ENCODE measurements at regions not wholly inside any gene's neighbourhood (a gene's known extent, or its start where the extent isn't known, plus 50 kb on each side); places are given as distances from the start of the nearest gene placed in this dataset.

- DNase-seq (ENCODE audit: low read depth), result no peak
Observed at GRCh38 chr18:41231681-41232080, 723.4 kb upstream of the PIK3C3 start.

- no peak for DNase-seq (ENCODE audit: low read depth)
Observed at GRCh38 chr18:41227993-41228392, 727.0 kb upstream of the PIK3C3 start.

DNA sequence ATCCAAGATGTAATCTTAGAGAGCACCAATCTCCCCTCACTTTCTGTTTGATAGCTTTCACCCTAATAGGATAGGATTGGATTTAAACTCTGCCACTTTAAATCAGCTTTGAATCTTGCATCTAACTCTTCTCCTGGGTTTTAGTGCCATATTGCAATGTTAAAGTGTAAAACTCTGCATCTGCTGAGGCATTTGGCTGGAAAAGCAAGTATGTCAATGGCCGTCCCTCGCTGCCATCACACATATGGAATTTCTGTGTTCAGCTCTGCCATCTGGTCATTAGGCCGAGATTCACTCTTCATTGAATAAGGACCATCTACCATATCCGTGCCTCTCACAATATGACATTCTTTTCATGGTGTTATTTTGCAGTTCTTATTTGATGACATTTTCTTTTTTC, 728.1 kb upstream of the PIK3C3 start:
- no peak for DNase-seq (ENCODE audit: low read depth)

DNA sequence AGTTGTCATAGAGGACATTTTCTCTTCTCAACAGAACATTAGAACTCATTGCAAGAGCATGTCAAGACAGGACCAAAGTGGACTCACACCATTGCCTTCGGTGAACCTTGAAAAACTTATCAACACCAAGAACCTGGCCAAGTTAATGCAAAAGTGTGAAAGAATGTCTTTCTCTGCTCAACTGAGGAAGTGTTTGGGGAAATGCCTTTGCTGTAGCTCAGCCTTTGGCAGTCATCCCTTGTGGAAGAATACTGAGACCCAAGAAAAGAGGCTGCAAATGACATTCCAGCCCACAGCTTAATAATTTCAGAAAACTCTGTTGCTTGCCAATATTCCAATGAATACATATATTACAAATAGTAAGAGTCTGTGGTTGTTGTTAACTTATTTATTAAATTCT, 728.8 kb upstream of the PIK3C3 start:
- no peak for DNase-seq (ENCODE audit: low read depth)

DNA sequence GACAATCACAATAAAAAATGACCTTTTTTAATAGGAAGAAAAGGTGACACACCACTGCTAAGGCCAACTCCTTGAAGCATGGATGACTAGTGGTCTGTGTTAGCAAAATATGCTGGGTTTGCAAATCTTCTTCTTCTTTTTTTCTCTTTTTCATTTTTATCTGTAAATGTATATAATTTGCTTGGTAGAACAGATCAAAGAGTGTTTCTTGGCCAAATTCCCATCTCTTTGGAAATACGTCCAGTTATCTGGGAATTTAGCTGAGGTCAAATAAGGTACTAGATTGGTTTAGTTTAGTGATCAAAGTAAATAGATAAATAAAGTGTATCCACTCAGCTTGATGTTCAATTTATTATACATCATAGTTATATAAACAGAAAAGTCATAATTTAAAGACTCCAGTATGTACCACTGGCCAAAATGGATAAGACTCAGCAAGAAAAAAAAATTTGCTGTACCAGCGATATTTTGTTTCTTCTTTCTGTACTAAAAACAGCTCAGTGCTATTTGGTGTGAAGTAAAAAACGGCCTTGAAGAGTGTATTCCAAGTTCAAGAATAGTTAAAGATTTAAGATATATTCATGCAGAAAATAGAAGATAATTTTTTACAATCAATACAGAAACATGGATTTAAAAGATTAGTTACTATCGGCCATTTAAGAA, 738.6 kb upstream of the PIK3C3 start:
- DNase-seq (ENCODE audit: low read depth), result no peak

- no peak for DNase-seq (ENCODE audit: low read depth)
Observed at GRCh38 chr18:41207706-41208105, 747.3 kb upstream of the PIK3C3 start.

DNA sequence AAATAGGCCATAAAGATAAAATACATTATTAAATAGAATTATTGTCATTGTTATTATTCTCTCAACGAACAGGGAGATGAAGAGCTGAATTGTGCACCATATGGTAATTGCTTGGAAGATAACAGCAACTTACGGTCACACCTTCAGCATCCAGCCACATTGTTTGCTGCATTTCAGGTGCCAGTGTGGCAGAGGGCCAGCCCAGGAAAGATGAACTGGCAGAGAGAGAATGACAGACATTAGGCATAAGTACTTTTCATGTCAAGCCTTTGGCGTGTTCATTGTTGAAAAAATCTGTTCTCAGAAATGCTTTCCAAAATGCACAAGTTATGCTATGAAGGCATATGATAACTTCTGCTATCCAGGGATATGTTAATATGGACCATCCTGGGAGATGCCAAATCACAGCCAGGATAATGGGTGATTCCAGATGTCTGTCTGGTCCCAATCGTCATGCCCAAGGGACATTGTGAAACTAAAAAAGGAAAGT, 748.6 kb upstream of the PIK3C3 start:
- no peak for DNase-seq (ENCODE audit: low read depth)

DNA sequence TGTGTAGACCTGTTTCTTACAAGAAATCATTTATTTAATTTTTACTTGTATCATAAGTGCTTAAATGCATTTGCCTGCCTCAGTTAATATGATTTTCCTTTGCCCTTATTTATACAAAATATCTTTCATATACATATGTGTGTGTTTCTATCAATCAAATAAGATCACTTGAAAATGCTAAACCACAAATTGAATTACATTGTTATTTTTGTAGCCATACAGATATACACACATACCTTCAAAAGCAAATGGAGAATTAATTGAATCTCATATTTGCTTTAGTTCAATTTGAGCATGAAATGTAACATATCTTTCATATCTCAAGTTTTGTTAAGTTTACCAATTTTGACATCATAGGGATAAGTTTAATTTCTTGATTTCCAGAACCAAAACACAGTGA, 755.8 kb upstream of the PIK3C3 start:
- no peak for DNase-seq (ENCODE audit: low read depth)

DNA sequence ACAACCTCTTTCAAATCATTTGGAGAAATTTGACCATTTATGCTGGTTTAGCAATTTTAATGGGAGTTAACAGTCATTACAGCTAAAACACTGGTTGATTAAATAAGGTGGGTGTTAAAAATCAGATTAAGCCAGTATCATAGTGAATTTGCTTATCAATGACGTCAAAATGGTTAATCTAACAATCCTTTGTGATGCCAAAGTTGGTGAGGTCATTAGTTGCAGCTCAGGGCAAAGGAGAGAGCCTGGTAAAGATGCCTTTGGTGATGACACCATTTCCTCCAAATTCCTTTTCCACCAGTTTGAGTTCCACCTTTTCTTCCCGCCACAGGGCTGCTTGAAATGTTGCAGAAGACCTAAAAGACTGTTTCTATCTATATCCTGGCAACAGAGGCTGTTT, 757.1 kb upstream of the PIK3C3 start:
- no peak for DNase-seq (ENCODE audit: low read depth)

GRCh38 chr18:41170346-41170745, 784.7 kb upstream of the PIK3C3 start:
- no peak for DNase-seq (ENCODE audit: low read depth)

GRCh38 chr18:41165625-41166024, 789.4 kb upstream of the PIK3C3 start:
- no peak for DNase-seq (ENCODE audit: low read depth)

DNA sequence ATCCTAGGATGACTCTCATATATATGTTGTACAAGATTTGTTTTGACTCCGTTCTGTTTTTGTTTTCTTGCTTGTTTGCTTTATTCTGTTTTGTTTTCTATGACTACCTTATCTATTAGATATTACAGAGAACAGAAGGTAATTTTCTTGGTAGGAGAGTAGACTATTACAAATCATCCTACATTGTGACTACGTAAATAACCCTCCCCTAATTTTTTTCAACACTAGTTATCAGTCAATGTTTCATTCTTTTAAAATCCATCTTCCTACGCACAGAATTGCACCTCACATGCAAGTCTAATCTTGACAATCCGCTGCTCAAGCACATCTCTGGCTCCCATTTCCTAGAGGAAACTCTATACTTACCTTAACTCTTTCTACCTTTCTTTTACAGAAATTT, 792.3 kb upstream of the PIK3C3 start:
- DNase-seq (ENCODE audit: low read depth), result no peak

- DNase-seq (ENCODE audit: low read depth), result no peak
Observed at GRCh38 chr18:41162191-41162590, 792.8 kb upstream of the PIK3C3 start.

- DNase-seq (ENCODE audit: low read depth), result no peak
Observed at GRCh38 chr18:41155910-41156851, 798.9 kb upstream of the PIK3C3 start.

- no peak for DNase-seq (ENCODE audit: low read depth)
Observed at GRCh38 chr18:41155025-41155424, 800.0 kb upstream of the PIK3C3 start.

DNA sequence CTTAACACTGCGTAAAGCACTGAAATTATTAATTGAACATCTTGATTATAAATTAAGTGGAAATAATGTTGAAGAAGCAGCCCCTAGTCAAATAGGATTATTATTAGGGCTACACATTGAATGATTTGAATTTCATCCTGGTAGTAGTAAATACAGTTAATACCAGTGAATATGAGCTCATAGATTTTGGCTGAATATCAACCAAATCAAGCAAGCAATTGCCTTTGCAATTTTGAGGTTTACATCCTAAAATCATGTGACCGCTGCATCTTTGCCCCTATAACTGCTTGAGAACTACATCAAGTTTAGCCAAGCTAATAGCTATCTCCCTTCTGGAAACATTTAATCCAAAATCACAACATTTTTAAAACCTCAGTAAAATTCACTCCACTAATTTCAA, 801.2 kb upstream of the PIK3C3 start:
- DNase-seq (ENCODE audit: low read depth), result no peak

DNA sequence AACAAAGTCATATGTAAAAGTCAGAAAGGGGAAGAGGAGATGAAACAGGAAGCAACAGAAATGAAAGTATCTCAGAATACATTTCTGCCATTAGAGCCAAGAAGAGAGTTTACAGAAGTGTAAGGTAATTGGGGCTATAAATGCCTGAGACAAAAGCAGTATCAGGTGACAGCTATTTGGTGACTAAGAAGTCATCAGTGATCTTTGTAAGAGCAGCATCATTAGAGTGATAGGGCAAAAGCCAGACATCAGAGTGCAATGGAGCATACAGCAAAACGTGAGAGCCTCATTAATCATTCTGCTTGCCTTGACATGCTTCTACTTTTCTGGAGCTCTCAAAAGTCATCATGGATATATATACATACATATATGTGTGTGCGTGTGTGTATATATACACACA, 804.7 kb upstream of the PIK3C3 start:
- DNase-seq (ENCODE audit: low read depth), result no peak

DNA sequence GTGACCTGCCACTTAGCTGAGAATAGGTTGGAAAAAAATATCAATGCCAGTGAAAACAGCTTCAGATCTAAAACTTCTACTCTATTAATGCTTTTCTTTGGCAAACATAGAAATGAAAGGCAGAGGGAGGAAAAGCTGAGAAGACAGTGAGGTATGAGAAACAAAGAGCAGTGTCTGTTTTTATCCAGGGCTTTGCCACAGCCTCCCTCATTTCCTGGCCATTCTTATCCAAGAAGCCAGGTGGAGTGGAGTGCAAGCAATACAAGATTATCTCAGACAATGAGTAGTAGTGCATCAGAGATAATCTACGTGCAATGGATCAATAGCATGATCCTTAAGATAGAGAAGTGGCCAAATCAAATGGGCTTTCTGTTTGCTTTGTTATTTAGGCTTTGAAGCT, 808.7 kb upstream of the PIK3C3 start:
- no peak for DNase-seq (ENCODE audit: low read depth)

DNA sequence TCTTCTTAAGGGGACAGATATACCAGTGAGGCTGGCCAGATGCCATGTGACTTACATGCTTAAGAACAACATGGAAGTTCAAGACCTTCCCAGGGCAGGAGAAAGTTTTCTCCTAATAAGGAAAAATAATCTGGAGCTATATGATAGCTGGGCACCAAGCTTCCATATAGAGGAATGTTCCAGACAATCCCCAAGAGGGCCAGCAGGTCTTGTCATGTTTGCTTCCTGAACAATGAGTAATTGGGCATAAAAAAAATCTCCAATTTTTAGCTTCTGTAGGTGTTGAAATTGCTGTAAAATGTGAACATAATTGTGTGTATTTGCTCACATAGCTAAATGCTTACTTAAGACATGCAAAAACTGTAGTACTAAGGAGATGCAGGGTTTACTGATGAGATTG, 809.5 kb upstream of the PIK3C3 start:
- DNase-seq (ENCODE audit: low read depth), result no peak

DNA sequence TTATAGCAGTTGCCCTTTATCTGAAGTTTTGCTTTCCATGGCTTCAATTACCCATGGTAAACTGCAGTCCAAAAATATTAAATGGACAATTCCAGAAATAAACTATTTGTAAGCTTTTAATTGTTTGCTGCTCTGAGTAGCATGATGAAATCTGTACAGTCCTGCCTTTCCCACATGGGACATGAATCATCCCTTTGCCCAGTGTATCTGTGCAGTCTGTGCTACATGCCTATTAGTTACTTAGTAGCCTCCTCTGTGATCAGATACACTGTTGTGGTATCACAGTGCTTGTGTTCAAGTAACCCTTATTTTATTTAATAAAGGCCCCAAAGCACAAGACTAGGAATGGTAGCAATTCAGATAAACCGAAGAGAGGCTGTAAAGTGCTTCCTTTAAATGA, 810.6 kb upstream of the PIK3C3 start:
- DNase-seq (ENCODE audit: low read depth), result no peak

DNA sequence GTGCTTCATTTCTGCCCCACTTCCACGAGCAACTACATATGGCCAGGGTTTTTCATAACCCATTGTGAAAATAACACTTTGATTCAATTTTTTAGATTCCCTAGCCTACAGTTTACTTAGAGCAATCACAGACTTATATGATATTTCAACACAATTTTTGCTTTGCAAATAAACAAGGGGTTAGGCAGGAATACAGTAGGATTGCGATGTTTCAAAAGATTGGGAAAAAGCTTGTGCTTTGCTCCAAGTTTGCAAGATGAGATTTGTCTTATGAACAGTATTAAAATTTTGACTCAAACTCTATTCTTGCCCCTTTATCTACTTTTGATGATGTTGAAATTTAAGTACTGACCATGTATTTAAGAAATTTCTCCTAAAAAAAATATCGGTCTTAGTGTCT, 814.5 kb upstream of the PIK3C3 start:
- no peak for DNase-seq (ENCODE audit: low read depth)

DNA sequence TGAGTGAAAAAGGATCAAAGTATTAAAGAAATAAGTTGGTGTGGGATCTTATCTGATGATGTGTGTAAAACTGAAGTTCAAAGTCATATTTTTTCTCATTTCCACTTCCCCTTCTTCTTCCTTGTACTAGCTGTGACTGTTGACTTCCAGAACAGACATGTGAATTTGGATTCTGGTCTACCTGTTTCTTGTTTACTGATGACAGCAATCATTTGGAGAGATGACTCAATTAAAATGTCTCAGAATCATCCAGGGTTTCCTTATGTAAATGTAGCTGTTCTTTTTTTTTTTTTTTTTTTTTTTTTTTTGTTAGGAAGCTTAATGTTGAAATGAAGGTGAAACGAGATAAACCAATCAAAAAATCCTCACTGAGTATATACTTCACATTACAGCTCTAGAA, 819.9 kb upstream of the PIK3C3 start:
- no peak for DNase-seq (ENCODE audit: low read depth)

GRCh38 chr18:41134426-41134825, 820.6 kb upstream of the PIK3C3 start:
- no peak for DNase-seq (ENCODE audit: low read depth)

Data from stimulated activated CD4-positive, alpha-beta T cell treated with anti-CD3 and anti-CD28 coated beads, Interleukin-2, amount 100 ng/mL, for 4 hours (primary cell).